ENCODE measurements at regions not wholly inside any gene's neighbourhood (a gene's known extent, or its start where the extent isn't known, plus 50 kb on each side); places are given as distances from the start of the nearest gene placed in this dataset.

DNA sequence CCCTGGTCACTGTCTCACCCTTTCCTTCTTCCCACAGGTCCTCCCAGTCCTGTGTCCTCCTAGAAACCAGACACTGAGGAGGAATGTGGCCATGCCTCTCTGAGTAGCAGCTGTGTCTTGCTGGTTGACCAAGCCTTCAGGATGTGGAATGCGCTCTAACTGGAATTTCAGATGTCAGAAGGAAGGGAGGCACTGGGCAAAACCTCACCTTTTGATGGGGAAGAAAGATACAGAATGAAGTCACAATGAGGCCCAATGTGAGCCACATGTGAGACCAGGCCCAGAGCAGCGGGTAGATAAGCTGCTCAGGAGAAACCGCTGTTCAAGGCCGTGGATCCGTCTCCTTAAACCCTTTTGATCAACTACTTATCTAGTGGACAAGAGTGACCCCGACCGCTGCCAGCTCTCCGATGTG, 54.8 kb upstream of the ECHDC3 start:
- TF ChIP-seq TAF1 (IDR thresholded peaks at IDR 0.05; ENCODE audit: borderline replicate concordance, insufficient read depth, low read length): no peak
- TF ChIP-seq, protein P1, sequence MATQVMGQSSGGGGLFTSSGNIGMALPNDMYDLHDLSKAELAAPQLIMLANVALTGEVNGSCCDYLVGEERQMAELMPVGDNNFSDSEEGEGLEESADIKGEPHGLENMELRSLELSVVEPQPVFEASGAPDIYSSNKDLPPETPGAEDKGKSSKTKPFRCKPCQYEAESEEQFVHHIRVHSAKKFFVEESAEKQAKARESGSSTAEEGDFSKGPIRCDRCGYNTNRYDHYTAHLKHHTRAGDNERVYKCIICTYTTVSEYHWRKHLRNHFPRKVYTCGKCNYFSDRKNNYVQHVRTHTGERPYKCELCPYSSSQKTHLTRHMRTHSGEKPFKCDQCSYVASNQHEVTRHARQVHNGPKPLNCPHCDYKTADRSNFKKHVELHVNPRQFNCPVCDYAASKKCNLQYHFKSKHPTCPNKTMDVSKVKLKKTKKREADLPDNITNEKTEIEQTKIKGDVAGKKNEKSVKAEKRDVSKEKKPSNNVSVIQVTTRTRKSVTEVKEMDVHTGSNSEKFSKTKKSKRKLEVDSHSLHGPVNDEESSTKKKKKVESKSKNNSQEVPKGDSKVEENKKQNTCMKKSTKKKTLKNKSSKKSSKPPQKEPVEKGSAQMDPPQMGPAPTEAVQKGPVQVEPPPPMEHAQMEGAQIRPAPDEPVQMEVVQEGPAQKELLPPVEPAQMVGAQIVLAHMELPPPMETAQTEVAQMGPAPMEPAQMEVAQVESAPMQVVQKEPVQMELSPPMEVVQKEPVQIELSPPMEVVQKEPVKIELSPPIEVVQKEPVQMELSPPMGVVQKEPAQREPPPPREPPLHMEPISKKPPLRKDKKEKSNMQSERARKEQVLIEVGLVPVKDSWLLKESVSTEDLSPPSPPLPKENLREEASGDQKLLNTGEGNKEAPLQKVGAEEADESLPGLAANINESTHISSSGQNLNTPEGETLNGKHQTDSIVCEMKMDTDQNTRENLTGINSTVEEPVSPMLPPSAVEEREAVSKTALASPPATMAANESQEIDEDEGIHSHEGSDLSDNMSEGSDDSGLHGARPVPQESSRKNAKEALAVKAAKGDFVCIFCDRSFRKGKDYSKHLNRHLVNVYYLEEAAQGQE (IDR thresholded peaks at IDR 0.05; ENCODE audit: insufficient read depth in 1 of 2, low read depth in 2 of 2, low read length in 2 of 2): no peak
- no peak for TF ChIP-seq POLR2AphosphoS5 (IDR thresholded peaks at IDR 0.05; ENCODE audit: low read depth, low read length)

All from PFSK-1 (cell line).